ENCODE measurements at regions not wholly inside any gene's neighbourhood (a gene's known extent, or its start where the extent isn't known, plus 50 kb on each side); places are given as distances from the start of the nearest gene placed in this dataset.

DNA sequence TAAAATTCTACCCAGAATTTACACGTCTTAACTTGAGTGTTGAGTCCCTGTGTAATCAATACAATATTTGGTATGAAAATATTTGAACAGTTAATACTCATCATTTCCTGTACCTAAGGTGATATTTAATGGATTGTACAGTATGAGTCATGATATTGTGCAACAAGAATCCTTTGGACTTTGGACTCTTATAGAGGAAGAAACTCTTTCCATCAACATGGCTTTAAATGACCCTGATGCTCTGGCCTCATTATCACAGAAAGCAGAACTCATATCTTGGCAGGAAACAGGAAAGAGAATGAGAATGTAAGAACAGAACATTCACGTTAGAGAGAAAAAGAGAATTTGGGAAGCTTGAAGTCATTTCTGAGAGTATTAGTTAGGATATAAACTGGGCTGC, 168.8 kb upstream of the B3GALT2 start:
- H3K27ac Mint-ChIP-seq (ENCODE audit: low read depth, unreplicated experiment) = no peak overlapping the region
- intact Hi-C loops (cut with micrococcal nuclease) = no loop called here
- ChIA-PET CTCF (no interaction called here), POLR2A (interaction anchor here (0.7 kb wide), 1 partner anchor 12 kb away, joined by 3 read pairs; no protein-coding TSS in a partner anchor)
- BruUV-seq (replicated peaks) = no TSS peak
- H3K27me3 Mint-ChIP-seq (ENCODE audit: insufficient read depth, unreplicated experiment) = no peaks in the 10 kb centered on the region
- peak; percentile 77 for DNase-seq (ENCODE audit: unreplicated experiment)
- TF ChIP-seq CTCF (IDR thresholded peaks at IDR 0.05; ENCODE audit: unreplicated experiment) = no peak
- peaks cover 13% of the 10 kb centered on the region for H3K4me1 Mint-ChIP-seq (ENCODE audit: insufficient read depth, unreplicated experiment)
- H3K9me3 Mint-ChIP-seq (ENCODE audit: unreplicated experiment) = no peaks in the 10 kb centered on the region
- no peaks in the 10 kb centered on the region for H3K36me3 Mint-ChIP-seq (ENCODE audit: insufficient read depth, unreplicated experiment)
- no peak overlapping the region for H3K4me3 Mint-ChIP-seq (ENCODE audit: unreplicated experiment)

DNA sequence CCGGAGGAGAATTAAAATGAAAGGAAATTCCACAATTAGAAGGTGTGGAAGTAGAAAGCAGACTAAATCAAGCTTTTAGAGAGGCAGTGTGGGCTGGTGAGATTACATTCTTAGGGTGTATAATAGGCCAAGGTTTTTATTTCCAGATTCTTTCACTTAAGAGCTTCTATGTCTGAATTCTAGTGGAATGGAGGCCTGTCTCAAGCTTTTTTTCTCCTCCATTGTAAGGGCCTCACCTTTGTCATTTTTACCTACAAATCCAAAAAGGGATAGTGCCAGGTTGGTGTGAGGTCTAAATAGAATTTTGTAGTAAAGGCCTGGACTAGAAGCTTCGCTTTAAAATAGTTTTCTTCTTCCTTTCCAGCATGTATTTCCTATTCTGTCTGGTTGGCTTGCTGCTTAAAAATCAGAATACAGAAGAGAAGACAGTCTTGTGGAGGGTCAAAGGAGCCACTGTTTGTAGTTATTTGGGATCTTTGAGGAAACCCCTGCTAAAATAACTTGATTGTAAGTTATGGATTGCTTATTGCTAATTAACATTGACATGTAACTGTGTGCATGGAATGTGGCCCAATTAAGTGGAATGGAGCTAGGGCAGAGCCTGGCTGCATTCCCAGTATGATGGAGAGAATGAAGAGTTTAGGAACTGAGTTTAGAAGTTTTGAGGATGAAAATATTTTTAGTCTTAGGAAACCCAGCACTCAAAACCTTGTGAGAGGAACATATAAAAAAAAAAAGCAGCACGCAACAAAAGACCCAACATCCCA, 162.5 kb upstream of the B3GALT2 start:
- Mint-ChIP-seq H3K4me1 (ENCODE audit: insufficient read depth, unreplicated experiment) (no peaks in the 10 kb centered on the region), H3K27me3 (ENCODE audit: insufficient read depth, unreplicated experiment) (no peaks in the 10 kb centered on the region), H3K9me3 (ENCODE audit: unreplicated experiment) (no peaks in the 10 kb centered on the region), H3K4me3 (ENCODE audit: unreplicated experiment) (no peak overlapping the region), H3K27ac (ENCODE audit: low read depth, unreplicated experiment) (no peak overlapping the region), H3K36me3 (ENCODE audit: insufficient read depth, unreplicated experiment) (no peaks in the 10 kb centered on the region)
- DNase-seq (ENCODE audit: unreplicated experiment) = no peak
- intact Hi-C loops (cut with micrococcal nuclease) = no loop called here
- TF ChIP-seq CTCF (IDR thresholded peaks at IDR 0.05; ENCODE audit: unreplicated experiment) = no peak
- no TSS peak for BruUV-seq (replicated peaks)
- ChIA-PET POLR2A (interaction anchor here (0.9 to 1.3 kb wide), 2 partner anchors 10 to 11 kb away, joined by 3 read pairs; no protein-coding TSS in a partner anchor), CTCF (interaction anchor here (0.6 to 1.4 kb wide), 5 partner anchors 10 to 25 kb away, joined by 3 to 8 read pairs (median 3); no protein-coding TSS in a partner anchor)

DNA sequence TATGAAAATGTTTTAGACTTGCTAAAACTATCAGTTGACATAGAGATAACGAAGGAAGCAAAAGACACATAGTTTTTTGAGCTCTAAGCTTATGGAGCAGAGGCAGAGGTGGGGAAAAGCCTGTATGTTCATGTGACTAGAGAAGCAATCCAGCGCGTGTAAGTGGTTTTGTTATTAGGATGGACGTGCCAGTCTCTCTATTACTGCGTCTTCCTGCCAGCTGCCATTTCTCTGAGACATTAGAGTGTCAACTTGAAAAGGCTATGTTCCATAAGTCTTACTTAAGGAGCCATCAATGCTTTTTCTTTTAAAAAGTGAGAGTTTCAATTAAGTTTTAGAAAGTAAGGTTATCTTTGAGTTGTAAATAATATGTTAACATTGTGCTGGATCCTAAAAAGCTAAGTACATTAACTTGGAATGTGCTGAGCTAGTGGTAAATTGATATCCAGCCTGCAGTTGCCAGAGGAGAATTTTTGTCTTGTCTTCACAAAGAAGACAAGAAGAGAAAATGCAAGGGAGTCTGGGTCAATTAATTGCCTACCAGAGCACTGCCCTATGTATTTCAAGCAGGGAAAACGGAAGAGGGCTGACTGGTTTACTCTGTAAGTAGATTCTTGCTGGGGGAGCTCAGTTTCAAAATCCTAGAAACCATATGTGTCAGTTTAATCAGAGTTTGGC, 161.8 kb upstream of the B3GALT2 start:
- TF ChIP-seq CTCF (IDR thresholded peaks at IDR 0.05; ENCODE audit: unreplicated experiment) = no peak
- Mint-ChIP-seq H3K36me3 (ENCODE audit: insufficient read depth, unreplicated experiment) (no peaks in the 10 kb centered on the region), H3K27me3 (ENCODE audit: insufficient read depth, unreplicated experiment) (no peaks in the 10 kb centered on the region), H3K4me1 (ENCODE audit: insufficient read depth, unreplicated experiment) (no peaks in the 10 kb centered on the region), H3K9me3 (ENCODE audit: unreplicated experiment) (no peaks in the 10 kb centered on the region), H3K27ac (ENCODE audit: low read depth, unreplicated experiment) (no peak overlapping the region), H3K4me3 (ENCODE audit: unreplicated experiment) (no peak overlapping the region)
- CTCF ChIA-PET = interaction anchor here (0.5 to 1.4 kb wide), 9 partner anchors 9 to 1968 kb away, joined by 3 to 8 read pairs (median 3); no protein-coding TSS in a partner anchor
- intact Hi-C loops (cut with micrococcal nuclease) = no loop called here
- POLR2A ChIA-PET = interaction anchor here (0.9 to 1.3 kb wide), 2 partner anchors 10 to 11 kb away, joined by 3 read pairs; no protein-coding TSS in a partner anchor
- no TSS peak for BruUV-seq (replicated peaks)
- DNase-seq (ENCODE audit: unreplicated experiment) = no peak

GRCh38 chr1:193346085-193346484, 159.7 kb upstream of the B3GALT2 start:
- DNase-seq (ENCODE audit: unreplicated experiment) = no peak
- CTCF ChIA-PET = interaction anchor here (0.6 to 0.7 kb wide), 2 partner anchors 22 to 1143 kb away, joined by 3 to 4 read pairs; no protein-coding TSS in a partner anchor
- Mint-ChIP-seq H3K4me1 (ENCODE audit: insufficient read depth, unreplicated experiment) (peaks cover 12% of the 10 kb centered on the region), H3K27me3 (ENCODE audit: insufficient read depth, unreplicated experiment) (no peaks in the 10 kb centered on the region), H3K4me3 (ENCODE audit: unreplicated experiment) (no peak overlapping the region), H3K36me3 (ENCODE audit: insufficient read depth, unreplicated experiment) (no peaks in the 10 kb centered on the region), H3K9me3 (ENCODE audit: unreplicated experiment) (no peaks in the 10 kb centered on the region), H3K27ac (ENCODE audit: low read depth, unreplicated experiment) (no peak overlapping the region)
- POLR2A ChIA-PET = interaction anchor here (0.6 kb wide), 1 partner anchor 46 kb away, joined by 3 read pairs; no protein-coding TSS in a partner anchor
- intact Hi-C loops (cut with micrococcal nuclease) = no loop called here
- TF ChIP-seq CTCF (IDR thresholded peaks at IDR 0.05; ENCODE audit: unreplicated experiment) = no peak
- BruUV-seq (replicated peaks) = no TSS peak
